Ascending aorta (tissue), 2 donors: ENCODE measurements at regions not wholly inside any gene's neighbourhood (a gene's known extent, or its start where the extent isn't known, plus 50 kb on each side); places are given as distances from the start of the nearest gene placed in this dataset.

Source experiments
- DNase-seq, 2 donors: peaks; one replicate each; pipeline ENCODE4 v3.0.0-alpha.2; 2019; ENCODE audit warnings: low spot score in 2 of 2
- H3K27ac ChIP-seq, 2 donors: fragments of 200-600 bp; sonication (generic); one replicate each; pipeline ENCODE4 v1.5.1; 2016 to 2017; ENCODE audit warnings: mild to moderate bottlenecking in 1 of 2
- H3K27me3 ChIP-seq: fragments of 200-600 bp; sonication (generic); one replicate; pipeline ENCODE4 v1.5.1; 2017
- H3K36me3 ChIP-seq, 2 donors: fragments of 200-600 bp; sonication (generic); one replicate each; pipeline ENCODE4 v1.5.1; 2016
- H3K4me1 ChIP-seq, 2 donors: fragments of 200-600 bp; sonication (generic); one replicate each; pipeline ENCODE4 v1.5.1; 2016 to 2017; ENCODE audit warnings: mild to moderate bottlenecking in 1 of 2
- H3K4me3 ChIP-seq, 2 donors: fragments of 200-600 bp; sonication (generic); one replicate each; pipeline ENCODE4 v1.5.1; 2016 to 2017; ENCODE audit warnings: mild to moderate bottlenecking in 1 of 2
- H3K9me3 ChIP-seq, 2 donors: fragments of 200-600 bp; sonication (generic); one replicate each; pipeline ENCODE4 v1.5.1; 2016
- CTCF ChIP-seq, 3 experiments: fragments of 200-600 bp in 2 of 3; fragments of 450-650 bp in 1 of 3; sonication (generic) in 2 of 3; IDR thresholded peaks; one replicate each; pipeline ENCODE4 v1.5.1; 2016 to 2019; ENCODE audit warnings: antibody characterized with exemption in 3 of 3, mild to moderate bottlenecking in 1 of 3, moderate library complexity in 1 of 3
- intact Hi-C: fragments of 100-400 bp; cut with DNase I; formaldehyde crosslinking; loops from one replicate; pipeline ENCODE4 v1.15.1; 2023

GRCh38 chr21:18191139-18191538, 53.5 kb upstream of the CHODL start:
- Histone ChIP-seq H3K36me3 (no peaks in the 10 kb centered on the region), H3K9me3 (no peaks in the 10 kb centered on the region), H3K4me3 (no peak overlapping the region), H3K4me1 (no peaks in the 10 kb centered on the region), H3K27ac (no peak overlapping the region), H3K27me3 (no peaks in the 10 kb centered on the region)
- intact Hi-C loops, result no loop called here
- TF ChIP-seq CTCF (IDR thresholded peaks at IDR 0.05), result no peak
- no peak for DNase-seq

- Histone ChIP-seq H3K27me3 (no peaks in the 10 kb centered on the region), H3K27ac (no peak overlapping the region), H3K36me3 (no peaks in the 10 kb centered on the region), H3K4me1 (no peaks in the 10 kb centered on the region), H3K4me3 (no peak overlapping the region), H3K9me3 (no peaks in the 10 kb centered on the region)
- DNase-seq, result no peak
- TF ChIP-seq CTCF (IDR thresholded peaks at IDR 0.05), result no peak
- intact Hi-C loops, result no loop called here
These were observed 66.1 kb upstream of the CHODL start for GRCh38 chr21:18178509-18178908.

GRCh38 chr21:18174370-18174769, 70.3 kb upstream of the CHODL start:
- no peaks in the 10 kb centered on the region for H3K36me3 ChIP-seq
- no peak for TF ChIP-seq CTCF (IDR thresholded peaks at IDR 0.05)
- no peaks in the 10 kb centered on the region for H3K9me3 ChIP-seq
- no peak for DNase-seq
- H3K4me3 ChIP-seq, result no peak overlapping the region
- intact Hi-C loops, result no loop called here
- no peak overlapping the region for H3K27ac ChIP-seq
- H3K27me3 ChIP-seq, result no peaks in the 10 kb centered on the region
- no peaks in the 10 kb centered on the region for H3K4me1 ChIP-seq

- Histone ChIP-seq H3K4me3 (no peak overlapping the region), H3K27me3 (no peaks in the 10 kb centered on the region), H3K27ac (no peak overlapping the region), H3K9me3 (no peaks in the 10 kb centered on the region), H3K36me3 (no peaks in the 10 kb centered on the region), H3K4me1 (no peaks in the 10 kb centered on the region)
- TF ChIP-seq CTCF (IDR thresholded peaks at IDR 0.05), result no peak
- intact Hi-C loops, result no loop called here
- no peak for DNase-seq
These were observed 73.8 kb upstream of the CHODL start for GRCh38 chr21:18170829-18171228.

GRCh38 chr21:18170221-18170620, 74.4 kb upstream of the CHODL start:
- Histone ChIP-seq H3K27ac (no peak overlapping the region), H3K4me3 (no peak overlapping the region), H3K36me3 (no peaks in the 10 kb centered on the region), H3K4me1 (no peaks in the 10 kb centered on the region), H3K9me3 (no peaks in the 10 kb centered on the region), H3K27me3 (no peaks in the 10 kb centered on the region)
- intact Hi-C loops, result no loop called here
- no peak for TF ChIP-seq CTCF (IDR thresholded peaks at IDR 0.05)
- no peak for DNase-seq

GRCh38 chr21:18168108-18168507, 76.5 kb upstream of the CHODL start:
- DNase-seq, result no peak
- Histone ChIP-seq H3K9me3 (no peaks in the 10 kb centered on the region), H3K4me3 (no peak overlapping the region), H3K36me3 (no peaks in the 10 kb centered on the region), H3K27me3 (no peaks in the 10 kb centered on the region), H3K27ac (no peak overlapping the region), H3K4me1 (no peaks in the 10 kb centered on the region)
- TF ChIP-seq CTCF (IDR thresholded peaks at IDR 0.05), result no peak
- intact Hi-C loops, result no loop called here
